Heart left ventricle (tissue), 16 donors: ENCODE measurements at regions not wholly inside any gene's neighbourhood (a gene's known extent, or its start where the extent isn't known, plus 50 kb on each side); places are given as distances from the start of the nearest gene placed in this dataset.

Experiments
- ATAC-seq, 4 donors: fragments of 200-7000 bp; cut with Tn5 transposase; one replicate each; pipeline ENCODE4 v1.9.1; 2020 to 2022; ENCODE audit warnings: moderate library complexity in 4 of 4, mild to moderate bottlenecking in 3 of 4, moderate number of reproducible peaks in 1 of 4
- DNase-seq, 5 donors: peaks; one replicate each; pipeline ENCODE4 v3.0.0-alpha.2; 2020
- H3K27ac ChIP-seq, 12 donors: fragments of 200-600 bp; sonication (generic) in 4 of 12; one replicate each; pipeline versions ENCODE4 v1.5.0 to v1.8.0; 2016 to 2022; ENCODE audit warnings: mild to moderate bottlenecking in 2 of 12
- H3K27me3 ChIP-seq, 9 donors: fragments of 200-600 bp; sonication (generic) in 2 of 9; one replicate each; pipeline versions ENCODE4 v1.5.1 to v1.8.0; 2016 to 2022; ENCODE audit warnings: mild to moderate bottlenecking in 3 of 9
- H3K36me3 ChIP-seq, 9 donors: fragments of 200-600 bp; sonication (generic) in 2 of 9; one replicate each; pipeline versions ENCODE4 v1.5.0 to v1.8.0; 2018 to 2022; ENCODE audit warnings: mild to moderate bottlenecking in 2 of 9
- H3K4me1 ChIP-seq, 12 donors: fragments of 200-600 bp; sonication (generic) in 4 of 12; one replicate each; pipeline versions ENCODE4 v1.5.0 to v1.8.0; 2016 to 2022; ENCODE audit warnings: mild to moderate bottlenecking in 3 of 12
- H3K4me3 ChIP-seq, 12 donors: fragments of 200-600 bp; sonication (generic) in 4 of 12; one replicate each; pipeline versions ENCODE4 v1.5.0 to v1.8.0; 2017 to 2022; ENCODE audit warnings: mild to moderate bottlenecking in 9 of 12, moderate library complexity in 4 of 12
- H3K9me3 ChIP-seq, 12 donors: fragments of 200-600 bp; sonication (generic) in 4 of 12; one replicate each; pipeline versions ENCODE4 v1.5.0 to v1.8.0; 2016 to 2022; ENCODE audit warnings: mild to moderate bottlenecking in 1 of 12
- CTCF ChIP-seq, 12 donors: fragments of 200-600 bp; sonication (generic) in 4 of 12; IDR thresholded peaks; one replicate each; pipeline versions ENCODE4 v1.5.0 to v1.8.0; 2018 to 2022; ENCODE audit warnings: antibody characterized with exemption in 12 of 12, mild to moderate bottlenecking in 5 of 12
- POLR2A ChIP-seq, 2 donors: fragments of 450-650 bp; IDR thresholded peaks; one replicate each; pipeline ENCODE4 v1.6.1; 2017; ENCODE audit warnings: antibody characterized with exemption in 2 of 2, mild to moderate bottlenecking in 2 of 2, moderate library complexity in 2 of 2
- WGBS, 4 donors: extraction: QIAGEN DNeasy Blood & Tissue Kit in 2 of 4; methylation state at CpG; one replicate each; pipeline versions ENCODE4 v1.1.5 to v1.1.7; 2013 to 2018; 5-methylcytosine and 5-hydroxymethylcytosine counted together
- intact Hi-C, 10 donors: fragments of 100-400 bp; cut with DNase I; formaldehyde crosslinking; loops; one replicate each; pipeline versions ENCODE4 v1.11.1 to v1.14.2; 2022
- donor health status: ischemic (EF 13 %, LVEDD 7.1; RV severe dilation, severe dysfunction).
- donor health status: healthy with polysubstance abuse.
- donor health status: DM: no; HTN: yes; CAD: no.
- donor health status: DM: no; HTN: no; CAD: no.
- donor health status: ischemic (EF 25% LVEDD 6.9; RV normal size, moderate dysfunction).
- donor health status: ischemic (EF 25% LVEDD 5.7; RV mildly dilated, moderate dysfunction).
- donor health status: healthy.
- donor health status: DM: yes; HTN: yes; CAD: no.
- donor health status: ischemic (EF 35%, LVEDD 5.7; RV mildly dilated, moderate dysfunction).
- donor health status: nonischemic (EF 11% LVEDD 7.7; RV severe dilation, severe dysfunction).
- donor health status: DM: yes; HTN: yes; CAD: no.
- donor health status: PGD.
- donor health status: ischemic (EF 29% LVEDD 5.4; RV normal size, mild dysfunction).
- donor health status: nonischemic (EF 23%, LVEDD 6.1; RV moderate dilation, normal function).

GRCh38 chr2:62558743-62559142, 52.7 kb upstream of the TMEM17 start:
- WGBS, 4 donors: 92 to 98% (median 93%) methylated on average over 1 of the region's 1 CpG
- no peak overlapping the region for H3K27ac ChIP-seq
- H3K4me1 ChIP-seq: no peaks in the 10 kb centered on the region
- ATAC-seq (no peak), DNase-seq (no peak)
- intact Hi-C loops: no loop called here
- TF ChIP-seq POLR2A (IDR thresholded peaks at IDR 0.05) (no peak), CTCF (IDR thresholded peaks at IDR 0.05) (no peak)
- no peaks in the 10 kb centered on the region for H3K9me3 ChIP-seq
- no peak overlapping the region for H3K4me3 ChIP-seq
- no peaks in the 10 kb centered on the region for H3K27me3 ChIP-seq
- no peaks in the 10 kb centered on the region for H3K36me3 ChIP-seq

GRCh38 chr2:62556086-62556485, 50.1 kb upstream of the TMEM17 start:
- WGBS, 4 donors: 62 to 80% (median 63%) methylated on average over 3 of the region's 3 CpGs
- no peaks in the 10 kb centered on the region for H3K36me3 ChIP-seq
- H3K4me1 ChIP-seq: no peaks in the 10 kb centered on the region
- H3K9me3 ChIP-seq: no peaks in the 10 kb centered on the region
- DNase-seq (no peak), ATAC-seq (no peak)
- no peak overlapping the region for H3K4me3 ChIP-seq
- H3K27ac ChIP-seq: no peak overlapping the region
- H3K27me3 ChIP-seq: no peaks in the 10 kb centered on the region
- intact Hi-C loops: no loop called here
- TF ChIP-seq CTCF (IDR thresholded peaks at IDR 0.05): no peak
- TF ChIP-seq POLR2A (IDR thresholded peaks at IDR 0.05): no peak
